CD4-positive, alpha-beta T cell treated with Interleukin-6 for 4 hours (primary cell): ENCODE measurements at regions not wholly inside any gene's neighbourhood (a gene's known extent, or its start where the extent isn't known, plus 50 kb on each side); places are given as distances from the start of the nearest gene placed in this dataset.
"Not testable (repeated sequence)": the region's sequence is repeated elsewhere in the genome, so short reads cannot be mapped to it uniquely, and the experiment has no call there.

Experiments used
- DNase-seq: peaks from one replicate; pipeline ENCODE4 v3.0.0-alpha.2; 2020; ENCODE audit warnings: mixed read lengths

- no peak for DNase-seq
Observed at GRCh38 chr1:235059221-235059620, 69.4 kb downstream of the TOMM20 start.

GRCh38 chr1:235058695-235059094 lies 69.9 kb downstream of the TOMM20 start:
- no peak for DNase-seq

DNA sequence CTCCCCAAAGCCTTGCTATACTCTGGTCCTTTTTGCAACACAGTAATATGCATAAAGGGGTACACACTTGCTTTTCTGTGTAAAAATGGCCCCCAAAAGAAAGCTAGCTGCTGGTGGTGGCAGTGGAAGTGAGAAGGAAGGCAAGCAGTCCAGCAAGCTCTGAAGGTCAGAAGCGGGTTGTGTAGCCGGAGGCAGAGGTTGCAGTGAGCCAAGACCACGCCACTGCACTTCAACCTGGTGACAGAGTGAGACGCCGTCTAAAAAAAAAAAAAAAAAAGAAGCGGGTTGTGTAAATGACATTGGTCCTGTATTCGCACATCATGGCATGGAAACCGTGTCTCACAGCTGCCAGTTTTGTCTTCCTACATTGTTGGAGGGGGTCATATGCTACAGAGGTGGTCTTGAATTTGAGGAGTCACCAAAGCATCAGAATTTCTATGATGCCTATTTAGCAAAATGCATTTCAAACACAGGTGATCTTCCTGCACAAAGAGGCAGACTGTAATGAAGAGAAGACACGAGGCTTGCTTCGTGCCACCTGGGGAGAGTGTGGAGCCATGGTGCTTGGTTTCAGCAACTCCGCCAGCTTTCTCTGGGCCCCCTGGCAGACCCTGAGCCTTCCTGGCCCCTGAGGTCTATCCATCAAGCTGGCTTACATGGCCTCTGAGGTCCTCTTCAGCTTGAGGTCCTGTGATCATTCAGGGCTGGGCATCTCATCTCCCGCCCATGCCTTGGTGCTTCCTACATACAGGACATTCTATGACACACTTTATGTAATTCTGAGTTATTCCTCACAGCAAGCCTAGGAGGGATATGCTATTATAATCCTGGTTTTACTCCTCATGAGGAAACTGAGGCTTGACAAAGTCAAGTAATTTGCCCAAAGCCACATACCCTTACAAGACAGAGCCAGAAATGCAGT lies 71.0 kb downstream of the TOMM20 start:
- no peak for DNase-seq

GRCh38 chr1:235056937-235057336 lies 71.7 kb downstream of the TOMM20 start:
- DNase-seq: no peak

DNA sequence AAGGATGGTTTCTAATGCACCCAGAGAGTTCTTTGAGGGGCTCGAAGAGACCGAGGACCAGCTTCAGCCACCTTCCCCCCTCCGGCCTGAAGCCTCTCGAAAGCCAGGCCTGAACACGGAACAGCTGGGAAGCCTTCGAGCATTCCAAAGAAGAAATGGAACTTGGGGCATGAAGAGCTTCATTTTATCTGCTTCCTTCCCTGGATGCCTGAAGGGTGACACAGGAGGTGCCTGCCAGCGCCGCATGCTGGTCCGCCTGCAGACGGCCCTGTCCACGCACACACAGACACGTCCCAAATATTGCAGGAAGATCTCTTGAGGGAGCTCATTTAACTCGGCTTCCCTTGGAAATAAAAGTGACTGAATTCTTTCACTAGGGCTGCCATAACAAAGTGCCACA lies 73.7 kb downstream of the TOMM20 start:
- no peak for DNase-seq

DNA sequence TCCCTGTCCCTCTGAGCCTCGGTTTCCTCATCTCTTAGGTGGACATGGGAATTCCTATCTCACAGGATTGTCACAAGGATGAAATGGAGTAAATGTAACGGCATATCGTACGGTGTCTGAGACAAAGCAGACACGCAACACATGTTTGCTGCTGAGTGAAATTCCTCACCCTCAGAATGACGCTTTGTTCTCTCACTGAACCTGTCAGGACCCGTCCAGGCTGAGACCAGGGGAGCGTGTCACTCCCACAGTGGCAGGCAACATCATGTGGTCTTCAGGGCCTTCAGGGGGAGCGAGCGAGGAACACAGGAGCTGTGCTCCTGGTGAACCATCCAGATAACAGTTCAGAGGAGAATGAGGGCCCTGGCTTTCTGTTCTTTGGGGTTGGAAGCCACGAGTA lies 74.2 kb downstream of the TOMM20 start:
- no peak for DNase-seq

DNA sequence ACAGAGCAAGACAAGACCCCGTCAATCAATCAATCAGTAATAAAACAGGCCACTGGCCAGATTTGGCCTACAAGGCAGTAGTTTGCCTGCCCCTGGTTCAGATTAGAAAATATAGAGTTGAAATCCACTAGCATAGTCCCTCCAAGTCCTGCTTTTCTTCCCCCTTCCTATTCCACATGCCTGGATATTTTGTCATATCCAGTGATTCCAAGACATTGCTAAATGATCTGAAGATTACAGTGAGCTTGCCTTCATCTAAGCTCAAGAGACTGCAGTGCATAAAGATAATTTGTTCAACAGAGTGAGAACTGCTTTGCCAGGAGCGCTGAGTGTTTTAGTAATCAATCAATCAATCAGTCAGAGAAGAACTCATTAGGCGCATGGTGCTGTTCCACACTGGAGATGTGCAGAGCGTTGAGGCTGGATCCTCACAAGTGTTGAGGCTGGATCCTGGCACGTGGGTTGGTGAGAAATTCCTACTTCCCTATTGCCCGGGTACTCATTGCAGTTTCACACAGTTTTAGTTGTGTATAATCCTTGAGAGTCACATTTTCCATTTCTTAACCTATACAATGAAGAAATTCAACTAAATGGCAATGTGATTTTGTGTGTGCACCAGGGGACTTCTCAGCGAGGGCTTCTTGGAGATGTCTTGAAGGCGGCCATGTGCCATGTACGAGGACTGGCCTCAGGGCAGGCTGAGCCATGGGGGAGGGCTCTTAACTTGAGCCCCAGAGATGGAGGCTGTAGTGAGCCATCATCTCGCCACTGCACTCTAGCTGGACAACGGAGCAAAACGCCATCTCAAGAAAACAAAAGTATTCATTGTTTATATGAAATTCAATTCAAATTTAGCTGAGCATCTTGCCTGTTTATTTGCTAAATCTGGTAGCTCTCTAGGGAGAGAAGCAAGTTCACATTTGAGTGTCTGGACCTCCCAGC lies 76.3 kb downstream of the TOMM20 start:
- DNase-seq: no peak

DNA sequence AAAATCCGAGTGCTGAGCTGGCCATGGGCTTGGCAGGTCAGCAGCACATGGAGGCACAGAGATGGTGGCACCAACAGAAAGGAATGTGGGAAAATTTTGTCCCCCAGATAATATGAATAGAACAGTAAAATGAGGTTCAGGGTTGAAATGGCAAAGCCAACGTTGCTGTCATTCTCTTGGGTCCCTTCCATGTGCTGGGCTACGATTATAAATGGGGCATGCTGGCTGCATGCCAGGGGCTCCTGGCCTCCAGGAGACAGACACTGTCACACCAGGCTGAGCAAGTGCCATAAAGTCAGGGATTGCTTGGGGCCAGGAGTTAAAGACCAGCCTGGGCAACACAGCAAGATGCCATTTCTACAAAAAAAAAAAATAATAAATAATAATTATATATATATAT lies 77.1 kb downstream of the TOMM20 start:
- DNase-seq: no peak

- DNase-seq: no peak
Observed at GRCh38 chr1:235050911-235051360, 77.7 kb downstream of the TOMM20 start.

GRCh38 chr1:235049716-235050378 lies 78.8 kb downstream of the TOMM20 start:
- not testable (repeated sequence) for DNase-seq

- DNase-seq: no peak
Observed at GRCh38 chr1:235049217-235049616, 79.4 kb downstream of the TOMM20 start.

- no peak for DNase-seq
Observed at GRCh38 chr1:235047331-235047871, 81.2 kb downstream of the TOMM20 start.

DNA sequence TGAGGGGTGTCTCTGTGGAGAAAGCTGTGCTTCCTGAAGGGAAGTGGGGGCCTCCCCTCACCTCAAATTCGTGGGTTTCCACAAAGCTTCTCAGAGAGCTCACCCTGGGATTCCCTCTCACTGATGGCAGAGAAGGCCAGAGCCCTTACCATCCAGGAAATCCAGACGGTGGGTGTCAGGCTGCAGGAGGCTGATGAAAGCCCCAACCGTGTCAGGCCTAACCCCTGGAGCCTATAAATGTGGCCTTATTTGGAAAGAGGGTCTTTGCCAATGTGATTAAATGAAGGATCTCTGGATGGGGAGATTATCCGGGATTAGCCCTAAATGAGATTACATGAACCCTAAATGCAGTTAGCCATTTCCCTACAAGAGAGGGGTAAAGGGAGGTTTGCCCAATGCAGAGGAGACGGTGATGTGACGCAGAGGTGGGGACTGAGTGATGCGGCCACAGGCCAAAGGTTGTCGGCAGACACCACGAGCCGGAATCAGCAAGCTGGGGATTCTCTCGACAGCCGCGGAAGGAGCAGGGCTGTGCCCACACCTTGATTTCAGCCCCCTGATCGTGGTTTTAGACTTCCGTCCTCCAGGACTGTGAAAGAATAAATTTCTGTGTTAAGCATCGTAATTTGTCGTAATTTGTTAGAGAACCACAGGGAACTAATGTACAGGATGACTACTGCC lies 82.6 kb downstream of the TOMM20 start:
- DNase-seq: no peak

DNA sequence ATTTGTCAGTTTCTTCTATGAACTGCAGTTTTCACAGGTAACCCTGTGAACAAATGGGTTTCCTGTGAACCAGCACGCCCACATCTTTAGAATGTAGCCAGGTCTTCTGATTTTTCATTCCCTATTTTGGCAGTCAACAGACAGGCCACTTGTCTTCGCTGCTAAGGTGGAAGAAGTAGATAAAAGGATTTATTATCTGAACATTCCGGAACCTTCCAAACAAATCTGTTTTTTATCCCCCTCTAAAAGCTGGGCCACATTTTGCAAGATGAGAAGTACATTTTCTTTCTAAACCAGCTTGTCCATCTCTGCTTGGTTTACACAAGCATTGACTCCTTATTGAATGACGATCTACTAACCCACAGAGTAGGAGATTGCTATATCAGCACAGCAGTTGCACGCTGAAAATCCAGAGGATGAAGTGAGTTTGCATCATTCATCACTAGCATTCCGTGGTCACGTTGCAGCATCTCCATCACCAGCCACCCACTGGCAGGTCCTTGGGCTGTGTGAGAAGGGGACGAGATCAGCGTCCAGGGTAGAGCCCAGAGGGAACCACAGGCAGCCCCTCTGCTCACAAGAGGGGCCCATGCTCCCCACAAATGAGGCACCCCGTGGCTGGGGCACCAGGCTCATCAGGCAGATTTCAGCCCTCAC lies 83.5 kb downstream of the TOMM20 start:
- no peak for DNase-seq

GRCh38 chr1:235043234-235043633 lies 85.4 kb downstream of the TOMM20 start:
- no peak for DNase-seq

DNA sequence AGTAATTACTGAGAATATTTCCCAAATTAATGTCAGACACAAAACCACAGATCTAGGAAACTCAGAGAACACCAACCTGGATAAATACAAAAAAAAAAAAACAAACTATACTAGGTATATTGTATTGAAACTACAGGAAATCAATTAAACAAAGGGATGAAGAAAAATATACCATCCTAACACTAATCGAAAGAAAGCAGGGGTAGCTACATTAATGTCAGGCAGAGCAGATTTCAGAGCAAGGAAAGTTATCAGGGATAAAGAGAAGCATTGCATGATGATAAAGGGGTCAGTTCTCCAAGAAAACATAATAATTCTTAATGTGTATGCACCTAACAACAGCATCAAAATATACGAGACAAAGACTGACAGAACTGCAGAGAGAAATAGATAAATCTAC lies 89.9 kb downstream of the TOMM20 start:
- no peak for DNase-seq

DNA sequence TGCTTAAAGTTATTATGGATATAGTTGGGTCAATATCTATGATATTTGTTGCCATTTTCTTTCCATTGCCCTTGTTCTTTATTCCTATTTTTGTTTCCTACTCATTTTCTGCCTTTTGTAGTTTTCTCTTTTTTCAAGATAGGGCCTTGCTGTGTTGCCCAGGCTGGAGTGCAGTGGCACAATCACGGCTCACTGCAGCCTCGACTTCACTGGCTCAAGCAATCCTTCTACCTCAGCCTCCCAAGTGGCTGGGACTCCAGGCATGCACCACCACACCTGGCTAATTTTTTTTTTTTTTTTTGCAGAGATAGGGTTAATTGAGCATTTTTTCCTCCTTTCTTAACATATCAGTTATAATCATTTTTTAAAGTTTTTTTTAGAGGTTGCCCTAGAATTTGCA lies 92.7 kb downstream of the TOMM20 start:
- no peak for DNase-seq

DNA sequence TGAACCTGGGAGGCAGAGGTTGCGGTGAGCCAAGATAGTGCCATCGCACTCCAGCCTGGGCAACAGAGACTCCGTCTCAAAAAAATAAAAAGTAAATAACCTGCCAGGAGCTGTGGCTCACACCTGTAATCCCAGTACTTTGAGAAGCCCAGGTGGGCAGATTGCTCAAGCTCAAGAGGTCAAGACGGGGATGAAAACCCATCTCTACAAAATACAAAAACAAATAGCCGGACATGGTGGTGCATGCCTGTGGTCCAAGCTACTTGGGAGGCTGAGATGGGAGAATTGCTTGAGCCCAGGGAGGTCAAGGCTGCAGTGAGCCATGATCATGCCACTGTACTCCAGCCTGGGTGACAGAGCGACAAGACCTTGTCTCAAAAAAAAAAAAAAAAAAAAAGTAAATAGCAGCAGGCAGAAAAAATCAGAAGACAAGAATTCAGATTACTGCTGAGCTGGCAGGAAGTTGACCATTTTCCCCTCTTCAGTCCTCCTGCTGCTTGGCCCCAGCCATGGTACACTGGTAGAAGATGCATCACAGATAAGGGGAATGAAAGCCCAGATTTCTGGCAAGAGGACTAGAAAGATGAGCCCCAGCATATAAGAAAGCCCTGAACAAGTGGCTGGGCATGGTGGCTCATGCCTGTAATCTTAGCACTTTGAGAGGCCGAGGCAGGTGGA lies 97.6 kb downstream of the TOMM20 start:
- DNase-seq: no peak

DNA sequence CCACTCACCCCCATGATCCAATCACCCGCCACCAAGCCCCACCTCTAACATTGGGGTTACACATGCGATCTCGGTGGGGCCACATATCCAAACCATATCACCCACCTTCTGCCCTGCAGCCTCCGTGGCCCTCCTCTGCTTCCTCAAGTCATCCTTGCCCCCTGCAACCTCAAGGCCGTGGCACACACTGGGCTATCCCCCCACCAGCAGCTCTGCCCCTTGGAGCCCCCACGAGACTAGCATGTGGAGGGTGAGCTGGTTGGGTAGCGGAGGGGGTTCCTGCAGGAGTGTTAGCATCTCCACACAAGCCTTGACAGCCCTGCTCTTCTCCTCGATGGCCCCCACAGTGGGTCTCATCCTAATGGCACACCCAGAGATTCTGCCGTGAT lies 100.8 kb downstream of the TOMM20 start:
- DNase-seq: no peak

DNA sequence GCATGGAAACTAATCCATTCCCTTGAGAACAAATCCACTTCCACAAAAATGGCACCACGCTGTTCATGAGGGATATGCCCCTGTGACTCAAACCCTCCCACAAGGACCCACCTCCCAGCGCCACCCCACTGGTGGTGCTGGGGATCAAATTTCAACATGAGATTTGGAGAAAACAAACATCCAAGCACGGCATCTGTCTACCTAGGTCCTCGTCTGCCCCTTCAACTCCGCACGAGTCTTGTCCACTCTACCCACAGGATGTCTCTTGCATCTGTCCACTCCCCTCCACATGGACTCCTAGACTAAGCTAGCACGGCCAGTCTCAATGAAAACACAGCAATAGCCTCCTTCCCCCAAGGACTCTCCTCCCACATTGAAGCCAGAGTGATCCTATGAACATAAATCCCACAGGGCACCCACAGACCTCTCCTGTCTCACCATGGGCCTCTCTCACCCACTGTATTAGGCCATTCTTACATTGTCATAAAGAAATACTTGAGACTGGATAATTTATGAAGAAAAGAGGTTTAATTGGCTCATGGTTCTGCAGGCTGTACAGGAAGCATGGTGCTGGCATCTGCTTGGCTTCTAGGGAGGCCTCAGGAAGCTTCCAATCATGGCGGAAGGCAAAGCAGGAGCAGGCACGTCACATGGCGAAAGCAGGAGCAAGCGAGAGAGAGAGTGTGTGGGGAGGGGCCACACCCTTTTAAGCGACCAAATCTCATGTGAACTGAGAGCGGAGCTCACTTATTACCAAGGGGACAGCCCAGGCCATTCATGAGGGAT lies 101.4 kb downstream of the TOMM20 start:
- no peak for DNase-seq
